ENCODE measurements at regions not wholly inside any gene's neighbourhood (a gene's known extent, or its start where the extent isn't known, plus 50 kb on each side); places are given as distances from the start of the nearest gene placed in this dataset.
A peak's percentile ranks its signal among the peaks of the same experiment; 100 is the strongest.

DNA sequence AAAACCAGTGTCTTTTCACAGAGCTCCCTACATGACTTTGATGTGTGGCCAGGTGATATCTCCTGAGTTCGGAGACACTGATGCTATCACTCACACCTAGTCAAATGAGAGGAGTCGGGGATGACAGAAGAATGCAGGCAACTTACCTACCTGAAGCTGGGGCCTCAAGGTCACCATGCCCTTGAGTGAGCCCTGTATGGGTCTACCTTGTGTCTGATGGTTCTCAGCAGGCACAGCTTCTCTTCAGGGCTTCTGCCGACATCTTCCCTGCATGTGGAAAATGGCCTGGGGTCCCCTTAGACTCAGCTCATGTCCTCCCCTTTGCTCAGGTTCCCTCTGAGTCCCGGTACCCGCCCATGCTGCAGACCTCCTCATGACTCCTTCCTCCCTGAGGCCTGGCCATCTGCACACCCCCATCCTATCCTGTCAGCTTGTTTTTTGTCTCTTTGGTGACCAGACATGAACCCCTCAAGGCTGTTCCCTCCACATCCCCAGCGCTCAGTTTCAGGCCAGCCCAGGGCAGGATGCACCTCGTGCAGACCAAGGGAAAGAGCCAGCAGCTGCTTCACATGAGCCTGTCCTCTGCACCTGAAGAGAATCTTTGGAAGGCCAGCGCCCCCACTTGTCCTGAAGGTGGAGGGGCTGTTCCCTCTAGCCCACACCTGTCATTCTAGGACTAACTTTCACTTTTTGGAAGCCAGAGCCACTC lies 74.6 kb upstream of the GDF10 start:
- H3K4me1 Mint-ChIP-seq, result peaks cover 27% of the 10 kb centered on the region
- H3K4me3 Mint-ChIP-seq, result no peak overlapping the region
- no peak overlapping the region for H3K27ac Mint-ChIP-seq
- no peaks in the 10 kb centered on the region for H3K27me3 Mint-ChIP-seq
- H3K36me3 Mint-ChIP-seq, result peaks cover 2% of the 10 kb centered on the region
- H3K9me3 Mint-ChIP-seq, result no peaks in the 10 kb centered on the region

- peaks cover 34% of the 10 kb centered on the region for H3K4me1 Mint-ChIP-seq
- H3K4me3 Mint-ChIP-seq, result no peak overlapping the region
- no peak overlapping the region for H3K27ac Mint-ChIP-seq
Measured at GRCh38 chr10:47225928-47226645, 73.9 kb upstream of the GDF10 start.

DNA sequence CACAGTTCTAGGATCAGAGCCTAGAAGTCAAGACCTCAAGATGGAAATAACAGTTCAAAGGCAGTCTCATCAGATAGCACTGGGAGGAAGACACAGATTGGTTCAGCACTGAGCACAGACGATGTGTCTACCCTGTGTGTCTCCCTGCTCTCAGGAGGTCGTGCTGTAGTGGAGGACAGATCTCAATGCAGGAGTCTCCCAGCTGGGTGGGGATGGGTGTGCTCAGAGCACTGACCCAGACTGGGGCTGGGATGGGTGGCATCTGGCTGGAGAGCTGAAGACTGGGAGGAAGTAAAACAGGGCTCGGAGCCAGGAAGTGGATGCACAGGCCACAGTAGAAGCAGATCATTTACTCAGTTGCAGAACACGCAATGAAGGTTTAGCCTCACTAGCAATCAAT lies 69.5 kb upstream of the GDF10 start:
- H3K4me3 Mint-ChIP-seq, result peak overlapping the region; percentile 75
- peak overlapping the region; percentile 90 for H3K27ac Mint-ChIP-seq
- H3K36me3 Mint-ChIP-seq, result no peaks in the 10 kb centered on the region
- H3K27me3 Mint-ChIP-seq, result no peaks in the 10 kb centered on the region
- no peaks in the 10 kb centered on the region for H3K9me3 Mint-ChIP-seq
- peaks cover 25% of the 10 kb centered on the region for H3K4me1 Mint-ChIP-seq

More at GRCh38 chr10:47225928-47226645, 73.9 kb upstream of the GDF10 start:
- no peaks in the 10 kb centered on the region for H3K9me3 Mint-ChIP-seq
- H3K36me3 Mint-ChIP-seq, result peaks cover 2% of the 10 kb centered on the region
- no peaks in the 10 kb centered on the region for H3K27me3 Mint-ChIP-seq

GRCh38 chr10:47230957-47231356 lies 69.0 kb upstream of the GDF10 start:
- H3K27me3 Mint-ChIP-seq, result no peaks in the 10 kb centered on the region

GRCh38 chr10:47231414-47231813 lies 68.6 kb upstream of the GDF10 start:
- peaks cover 23% of the 10 kb centered on the region for H3K4me1 Mint-ChIP-seq
- H3K27ac Mint-ChIP-seq, result no peak overlapping the region
- H3K9me3 Mint-ChIP-seq, result no peaks in the 10 kb centered on the region
- H3K36me3 Mint-ChIP-seq, result no peaks in the 10 kb centered on the region
- no peaks in the 10 kb centered on the region for H3K27me3 Mint-ChIP-seq
- H3K4me3 Mint-ChIP-seq, result no peak overlapping the region

More at GRCh38 chr10:47230957-47231356, 69.0 kb upstream of the GDF10 start:
- H3K27ac Mint-ChIP-seq, result no peak overlapping the region
- H3K4me3 Mint-ChIP-seq, result no peak overlapping the region
- no peaks in the 10 kb centered on the region for H3K9me3 Mint-ChIP-seq
- peaks cover 23% of the 10 kb centered on the region for H3K4me1 Mint-ChIP-seq
- no peaks in the 10 kb centered on the region for H3K36me3 Mint-ChIP-seq

GRCh38 chr10:47233631-47234030 lies 66.4 kb upstream of the GDF10 start:
- no peaks in the 10 kb centered on the region for H3K27me3 Mint-ChIP-seq
- no peaks in the 10 kb centered on the region for H3K36me3 Mint-ChIP-seq
- no peaks in the 10 kb centered on the region for H3K9me3 Mint-ChIP-seq
- peaks cover 14% of the 10 kb centered on the region for H3K4me1 Mint-ChIP-seq
- H3K27ac Mint-ChIP-seq, result no peak overlapping the region
- H3K4me3 Mint-ChIP-seq, result no peak overlapping the region

DNA sequence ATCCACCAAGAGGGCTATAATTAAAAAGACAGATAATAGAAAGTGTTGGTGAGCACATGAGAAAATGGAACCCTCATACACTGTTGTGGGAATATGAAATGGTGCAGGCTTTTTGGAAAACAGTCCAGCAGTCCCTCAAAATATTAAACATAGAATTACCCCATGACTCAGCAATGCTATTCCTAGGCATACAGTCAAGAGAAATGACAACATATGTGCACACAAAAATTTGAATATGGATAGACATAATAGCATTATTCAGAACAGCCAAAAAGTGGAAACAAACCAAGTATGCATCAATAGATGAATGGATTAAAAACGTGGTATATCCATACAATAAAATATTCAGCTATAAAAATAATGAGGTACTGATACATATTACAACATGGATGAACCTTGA lies 64.5 kb upstream of the GDF10 start:
- Mint-ChIP-seq H3K27me3 (no peaks in the 10 kb centered on the region), H3K36me3 (no peaks in the 10 kb centered on the region), H3K9me3 (no peaks in the 10 kb centered on the region), H3K4me1 (peaks cover 15% of the 10 kb centered on the region), H3K4me3 (no peak overlapping the region), H3K27ac (no peak overlapping the region)

- Mint-ChIP-seq H3K27ac (no peak overlapping the region), H3K4me3 (no peak overlapping the region), H3K9me3 (no peaks in the 10 kb centered on the region), H3K4me1 (peaks cover 12% of the 10 kb centered on the region), H3K36me3 (no peaks in the 10 kb centered on the region), H3K27me3 (no peaks in the 10 kb centered on the region)
Measured at GRCh38 chr10:47237316-47238260, 62.4 kb upstream of the GDF10 start.

- Mint-ChIP-seq H3K27ac (no peak overlapping the region), H3K9me3 (no peaks in the 10 kb centered on the region), H3K4me1 (peaks cover 16% of the 10 kb centered on the region), H3K4me3 (no peak overlapping the region), H3K36me3 (no peaks in the 10 kb centered on the region), H3K27me3 (no peaks in the 10 kb centered on the region)
Measured at GRCh38 chr10:47238331-47239095, 61.5 kb upstream of the GDF10 start.

DNA sequence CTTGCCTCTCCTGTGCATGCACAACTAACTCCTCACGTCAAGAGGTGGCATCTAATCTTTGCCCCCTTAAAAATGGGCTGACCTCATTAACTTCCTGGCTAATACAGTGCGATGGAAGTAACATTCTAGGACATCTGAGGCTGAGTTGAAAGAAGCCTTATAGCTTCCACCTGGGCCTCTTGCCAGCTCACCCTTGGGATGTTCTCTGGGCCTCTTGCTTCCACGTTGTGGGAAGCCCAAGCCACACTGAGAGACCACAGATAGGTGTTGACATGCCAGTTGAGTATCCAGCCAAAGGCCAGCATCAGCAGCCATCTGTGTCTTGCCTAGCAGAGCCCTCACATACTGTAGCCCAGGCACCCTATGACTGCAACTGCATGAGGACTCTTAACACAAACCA lies 60.8 kb upstream of the GDF10 start:
- Mint-ChIP-seq H3K36me3 (no peaks in the 10 kb centered on the region), H3K27me3 (no peaks in the 10 kb centered on the region), H3K9me3 (no peaks in the 10 kb centered on the region)

GRCh38 chr10:47240173-47240572 lies 59.8 kb upstream of the GDF10 start:
- no peak overlapping the region for H3K27ac Mint-ChIP-seq
- H3K4me1 Mint-ChIP-seq, result peaks cover 16% of the 10 kb centered on the region
- no peaks in the 10 kb centered on the region for H3K9me3 Mint-ChIP-seq
- no peaks in the 10 kb centered on the region for H3K27me3 Mint-ChIP-seq
- no peak overlapping the region for H3K4me3 Mint-ChIP-seq
- no peaks in the 10 kb centered on the region for H3K36me3 Mint-ChIP-seq

More for the DNA sequence above, 60.8 kb upstream of the GDF10 start:
- Mint-ChIP-seq H3K4me3 (no peak overlapping the region), H3K27ac (no peak overlapping the region), H3K4me1 (peaks cover 16% of the 10 kb centered on the region)

DNA sequence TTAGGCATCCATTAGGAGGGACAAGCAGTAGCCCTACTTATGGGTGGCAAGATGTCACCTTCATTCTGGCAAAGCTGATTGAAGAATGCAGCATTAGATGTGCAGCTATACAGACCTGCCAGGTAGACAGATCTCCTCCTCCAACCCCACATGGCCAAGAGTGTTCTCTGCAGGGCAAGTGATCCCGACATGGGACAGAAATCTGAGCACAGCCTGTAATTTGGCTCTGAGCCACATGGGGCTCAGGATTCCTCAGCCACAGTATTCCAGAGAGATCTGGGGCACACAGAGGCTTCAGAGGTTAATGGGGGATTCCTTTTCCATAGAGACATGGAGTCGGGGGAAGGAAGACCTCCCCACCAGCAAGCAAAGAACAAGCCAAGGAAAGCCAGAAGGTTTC lies 58.7 kb upstream of the GDF10 start:
- Mint-ChIP-seq H3K4me3 (no peak overlapping the region), H3K4me1 (peaks cover 16% of the 10 kb centered on the region), H3K36me3 (no peaks in the 10 kb centered on the region), H3K27me3 (no peaks in the 10 kb centered on the region), H3K9me3 (no peaks in the 10 kb centered on the region), H3K27ac (no peak overlapping the region)

DNA sequence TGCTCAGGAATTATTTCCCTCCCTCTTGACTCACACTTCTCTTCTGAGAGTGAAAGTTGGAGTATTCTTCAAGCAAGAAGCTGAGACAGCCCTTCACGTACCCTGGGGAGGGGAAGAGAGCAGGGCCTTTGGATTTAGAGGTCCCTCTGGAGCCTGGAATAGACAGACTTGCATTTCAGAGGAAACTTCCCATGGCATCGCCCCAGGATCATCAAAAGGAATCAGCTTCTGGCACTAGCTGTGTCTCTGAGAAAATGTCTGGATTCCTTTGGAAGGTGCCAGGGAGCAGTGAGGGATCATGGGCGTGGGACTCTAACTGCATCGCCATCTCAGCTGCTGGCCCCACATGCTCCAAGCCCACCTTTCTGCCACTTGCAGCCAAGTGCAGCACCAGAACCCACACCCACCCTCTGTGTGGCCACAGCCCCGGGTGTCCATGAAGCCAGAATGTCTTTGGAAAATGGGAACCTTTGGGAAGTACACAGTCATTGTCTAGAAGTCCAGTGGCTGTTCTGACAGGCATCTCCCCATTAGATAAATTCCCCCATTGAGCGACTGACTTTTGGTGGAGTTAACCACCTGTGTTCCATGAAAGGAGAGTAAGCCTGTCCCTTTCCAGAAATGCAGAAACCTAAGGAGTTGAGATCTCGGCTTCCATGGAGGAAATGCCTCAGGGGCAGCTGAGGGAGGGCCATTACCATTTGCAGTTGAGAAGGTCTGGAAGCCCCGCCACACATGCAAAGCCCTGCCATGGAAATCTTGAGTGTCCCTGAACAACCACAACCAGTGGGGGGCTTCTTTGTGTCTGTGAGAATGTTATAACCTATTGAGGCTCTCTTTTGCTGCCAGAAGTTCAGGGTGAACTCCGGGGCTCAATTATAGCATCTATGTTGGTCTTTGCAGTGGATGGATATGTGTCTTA lies 57.8 kb upstream of the GDF10 start:
- Mint-ChIP-seq H3K36me3 (no peaks in the 10 kb centered on the region), H3K4me3 (no peak overlapping the region), H3K4me1 (peaks cover 16% of the 10 kb centered on the region), H3K27ac (no peak overlapping the region), H3K27me3 (no peaks in the 10 kb centered on the region), H3K9me3 (no peaks in the 10 kb centered on the region)

DNA sequence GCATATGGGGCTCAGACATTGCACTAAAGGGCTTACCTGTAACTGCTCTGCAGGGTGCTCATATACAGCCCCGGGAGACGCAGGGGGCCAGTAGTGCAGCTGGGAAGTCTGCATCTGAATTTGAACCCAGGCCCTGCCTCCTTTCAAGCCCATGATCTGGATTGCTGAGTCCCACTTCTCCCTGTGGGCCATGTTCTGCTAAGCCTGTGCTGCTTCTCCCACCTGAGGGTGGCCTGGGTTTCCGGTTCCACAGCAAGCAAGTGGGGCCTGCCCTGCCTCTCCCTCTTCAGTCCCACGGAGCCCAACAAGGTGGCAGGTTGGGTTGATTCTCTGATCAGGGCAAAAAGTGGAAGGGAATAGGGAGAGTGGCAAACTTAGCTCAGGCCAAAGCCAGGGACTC lies 56.6 kb upstream of the GDF10 start:
- Mint-ChIP-seq H3K27ac (no peak overlapping the region), H3K27me3 (no peaks in the 10 kb centered on the region), H3K9me3 (no peaks in the 10 kb centered on the region), H3K4me3 (no peak overlapping the region), H3K4me1 (peaks cover 20% of the 10 kb centered on the region), H3K36me3 (no peaks in the 10 kb centered on the region)

Data from activated naive CD4-positive, alpha-beta T cell treated with anti-CD3 and anti-CD28 coated beads, Interleukin-2, amount 50 U/mL, for 24 hours (primary cell).